22Rv1 (cell line): ENCODE measurements at regions not wholly inside any gene's neighbourhood (a gene's known extent, or its start where the extent isn't known, plus 50 kb on each side); places are given as distances from the start of the nearest gene placed in this dataset.

ENCODE experiments used
- H3K27ac ChIP-seq: fragments of 450-650 bp; 2 replicates; pipeline ENCODE4 v1.5.1; 2017
- ZFX ChIP-seq: fragments of 450-650 bp; IDR thresholded peaks from 2 replicates; pipeline ENCODE4 v1.6.1; 2017; ENCODE audit warnings: antibody characterized with exemption, borderline replicate concordance
- TF ChIP-seq, protein P1 (sequence below): fragments of 450-650 bp; IDR thresholded peaks from 2 replicates; pipeline ENCODE4 v1.5.1; 2017; ENCODE audit warnings: mild to moderate bottlenecking

DNA sequence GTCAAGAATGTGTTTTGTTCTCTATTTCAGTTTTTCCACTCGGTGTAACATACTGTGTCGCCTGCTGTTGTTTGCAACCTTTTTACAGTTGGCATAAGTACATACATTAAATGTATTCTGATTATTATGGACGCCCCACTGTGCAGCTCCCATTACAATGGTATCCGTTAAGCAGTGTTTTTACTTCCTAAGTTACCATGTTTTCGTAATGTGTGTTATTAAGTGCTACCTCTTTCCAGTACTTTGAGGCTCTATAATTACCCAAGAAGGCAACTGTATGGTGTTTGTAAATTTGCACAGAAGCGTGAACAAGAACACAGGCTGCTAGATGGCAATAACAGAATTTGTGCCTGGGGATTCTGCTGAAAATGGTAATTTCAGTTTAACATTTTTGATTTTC is 568.0 kb upstream of the MARCKS start:
- TF ChIP-seq ZFX: no peak
- no peak overlapping the region for H3K27ac ChIP-seq

DNA sequence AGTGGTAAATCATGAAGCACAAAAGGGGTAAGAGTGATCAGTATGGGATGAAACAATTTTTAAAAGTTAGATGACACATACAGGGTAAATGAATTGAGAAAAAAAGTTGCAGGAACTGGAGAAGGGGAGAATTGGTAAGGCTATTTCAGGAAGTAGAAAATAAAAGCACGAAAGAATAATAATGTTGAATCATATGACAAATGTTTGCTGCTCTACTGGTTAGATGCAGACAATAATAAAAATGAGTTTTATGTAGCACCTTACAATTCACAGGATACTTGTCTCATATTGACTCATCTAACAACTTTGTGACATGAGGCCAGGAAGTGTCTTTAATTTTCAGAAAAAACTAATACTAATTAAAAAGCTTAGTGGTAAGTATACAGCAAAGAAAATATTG is 566.5 kb upstream of the MARCKS start:
- no peak overlapping the region for H3K27ac ChIP-seq
- TF ChIP-seq ZFX: no peak
- TF ChIP-seq, protein P1, sequence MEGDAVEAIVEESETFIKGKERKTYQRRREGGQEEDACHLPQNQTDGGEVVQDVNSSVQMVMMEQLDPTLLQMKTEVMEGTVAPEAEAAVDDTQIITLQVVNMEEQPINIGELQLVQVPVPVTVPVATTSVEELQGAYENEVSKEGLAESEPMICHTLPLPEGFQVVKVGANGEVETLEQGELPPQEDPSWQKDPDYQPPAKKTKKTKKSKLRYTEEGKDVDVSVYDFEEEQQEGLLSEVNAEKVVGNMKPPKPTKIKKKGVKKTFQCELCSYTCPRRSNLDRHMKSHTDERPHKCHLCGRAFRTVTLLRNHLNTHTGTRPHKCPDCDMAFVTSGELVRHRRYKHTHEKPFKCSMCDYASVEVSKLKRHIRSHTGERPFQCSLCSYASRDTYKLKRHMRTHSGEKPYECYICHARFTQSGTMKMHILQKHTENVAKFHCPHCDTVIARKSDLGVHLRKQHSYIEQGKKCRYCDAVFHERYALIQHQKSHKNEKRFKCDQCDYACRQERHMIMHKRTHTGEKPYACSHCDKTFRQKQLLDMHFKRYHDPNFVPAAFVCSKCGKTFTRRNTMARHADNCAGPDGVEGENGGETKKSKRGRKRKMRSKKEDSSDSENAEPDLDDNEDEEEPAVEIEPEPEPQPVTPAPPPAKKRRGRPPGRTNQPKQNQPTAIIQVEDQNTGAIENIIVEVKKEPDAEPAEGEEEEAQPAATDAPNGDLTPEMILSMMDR: no peak

DNA sequence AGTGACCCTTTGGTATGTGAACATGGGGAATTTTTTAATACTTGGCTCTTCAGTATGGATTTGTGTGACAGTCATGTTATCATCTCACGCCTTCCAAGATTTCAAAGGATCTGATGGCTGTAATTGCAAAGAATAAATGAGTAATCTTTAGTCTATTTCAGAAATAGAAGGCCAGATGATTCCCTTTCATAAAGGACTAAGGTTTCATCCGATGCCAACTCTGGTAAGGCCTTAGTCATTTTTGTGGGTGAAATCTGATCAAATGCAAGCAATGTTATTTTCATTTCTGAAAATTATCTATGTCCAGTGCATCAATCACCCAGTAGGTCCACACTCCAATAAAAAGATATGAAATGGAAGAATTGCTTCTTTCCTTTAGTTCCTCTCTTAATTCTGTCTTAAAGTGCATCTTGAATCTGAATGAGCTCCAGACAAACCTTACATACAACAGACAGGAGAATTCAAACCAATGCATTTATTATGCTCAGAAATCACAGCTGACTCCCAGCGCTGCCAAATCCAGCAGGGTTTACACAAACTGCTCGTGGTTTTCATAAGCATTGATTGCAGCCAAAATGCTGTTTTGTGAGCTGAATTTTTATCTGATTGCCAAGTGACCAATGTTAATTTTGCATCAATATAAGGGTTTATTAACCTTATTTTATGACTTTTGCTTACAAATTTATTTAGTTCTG is 565.2 kb upstream of the MARCKS start:
- TF ChIP-seq, protein P1: no peak
- TF ChIP-seq ZFX: no peak
- no peak overlapping the region for H3K27ac ChIP-seq

DNA sequence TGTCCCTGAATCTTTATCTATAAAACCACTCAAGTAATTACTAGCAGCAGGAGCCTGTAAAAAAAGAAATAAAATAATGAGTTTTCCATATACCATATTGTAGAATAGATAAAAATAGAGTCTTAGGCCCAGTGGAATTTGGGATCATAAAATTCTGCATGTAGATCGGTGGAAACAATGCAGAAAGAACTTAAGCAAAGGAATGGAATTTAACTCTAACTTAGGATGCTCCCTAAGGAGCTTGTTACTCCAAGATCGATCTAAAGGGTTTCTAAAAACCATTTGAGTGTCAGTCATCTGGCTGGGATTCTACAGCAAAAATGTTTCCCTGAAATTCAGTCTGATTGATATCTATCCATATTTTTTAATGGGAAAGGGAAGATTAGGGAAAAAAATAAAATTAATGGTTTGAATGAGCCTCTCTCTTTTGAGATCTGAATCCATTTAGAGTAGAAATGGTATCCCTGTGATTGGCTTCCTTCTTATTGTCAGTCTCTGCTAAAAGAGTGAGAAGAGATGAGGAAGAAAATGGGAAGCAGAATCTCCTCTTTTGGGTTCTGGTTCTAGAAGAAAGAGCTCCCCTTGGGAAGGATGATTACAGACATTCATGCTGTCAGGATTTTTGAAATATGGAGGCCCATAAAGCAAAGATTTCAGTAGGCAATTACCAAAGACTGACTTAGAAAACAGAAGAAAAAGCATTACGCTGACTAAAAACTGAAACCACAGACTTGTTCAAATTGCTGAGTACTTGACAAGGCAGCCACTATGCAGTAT is 564.3 kb upstream of the MARCKS start:
- H3K27ac ChIP-seq: no peak overlapping the region
- TF ChIP-seq, protein P1: no peak
- no peak for TF ChIP-seq ZFX

DNA sequence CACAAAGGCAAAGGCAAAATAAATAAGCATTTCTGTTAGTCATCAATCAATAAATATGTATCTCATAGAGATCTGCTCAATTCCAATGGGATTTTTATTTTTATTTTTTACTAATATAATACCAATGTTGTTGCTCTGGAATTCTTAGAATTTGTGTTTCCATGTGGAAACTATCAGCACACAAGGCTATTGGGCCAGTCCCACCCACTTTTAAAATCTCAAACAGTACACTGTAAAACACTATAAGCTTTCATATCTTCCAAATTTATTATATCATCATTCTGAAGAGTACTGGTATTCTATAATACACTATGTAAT is 563.8 kb upstream of the MARCKS start:
- H3K27ac ChIP-seq: no peak overlapping the region
- TF ChIP-seq, protein P1: no peak
- TF ChIP-seq ZFX: no peak

DNA sequence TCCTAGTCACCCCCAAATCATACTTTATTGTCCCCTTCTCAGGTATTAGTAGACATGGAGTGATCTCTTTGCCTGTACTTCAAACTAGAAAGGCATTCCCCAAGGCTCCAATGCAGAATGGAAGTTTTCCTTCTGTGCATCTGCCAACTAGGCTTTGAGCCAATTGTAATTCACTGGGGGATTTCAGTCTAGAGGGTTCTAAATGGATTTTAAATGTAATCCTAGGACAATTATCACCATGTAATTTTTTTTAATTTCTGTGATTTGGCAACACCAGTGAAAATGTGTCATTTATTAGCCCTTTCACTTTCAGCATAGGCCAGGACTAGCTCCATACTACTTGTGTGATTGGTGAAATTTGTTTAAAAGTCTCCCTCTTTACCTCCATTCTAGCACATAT is 557.6 kb upstream of the MARCKS start:
- no peak overlapping the region for H3K27ac ChIP-seq

DNA sequence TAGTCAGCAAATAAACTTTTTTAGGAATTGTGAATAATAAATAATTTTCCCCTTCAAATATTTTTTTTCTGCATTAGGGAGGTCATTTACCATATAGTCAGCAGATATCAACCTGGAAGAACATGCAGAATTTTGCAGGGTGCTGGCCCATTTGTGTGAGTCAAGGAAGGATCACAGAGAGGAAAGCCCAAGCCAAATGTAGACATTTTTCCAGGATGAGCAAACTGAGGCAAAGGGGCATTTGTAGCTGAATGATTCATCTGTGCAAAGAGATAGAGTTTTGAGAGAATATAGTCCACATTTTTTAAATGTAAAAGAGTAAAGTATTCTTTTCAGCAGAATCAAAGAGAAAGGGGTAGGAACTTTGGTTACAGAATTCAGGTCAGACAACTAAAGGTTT is 555.5 kb upstream of the MARCKS start:
- no peak overlapping the region for H3K27ac ChIP-seq
- no peak for TF ChIP-seq ZFX
- TF ChIP-seq, protein P1: no peak

More for the DNA sequence above, 557.6 kb upstream of the MARCKS start:
- TF ChIP-seq ZFX: no peak
- TF ChIP-seq, protein P1: no peak
